ENCODE measurements at regions not wholly inside any gene's neighbourhood (a gene's known extent, or its start where the extent isn't known, plus 50 kb on each side); places are given as distances from the start of the nearest gene placed in this dataset.

- TF ChIP-seq EP300 (IDR thresholded peaks at IDR 0.05) (no peak), CTCF (IDR thresholded peaks at IDR 0.05) (no peak)
Measured at GRCh38 chr2:223654384-223654915, 52.3 kb upstream of the SCG2 start.
